CD4-positive, alpha-beta T cell treated with Interleukin-2 at 100 ng/mL for 4 hours (primary cell): ENCODE measurements at regions not wholly inside any gene's neighbourhood (a gene's known extent, or its start where the extent isn't known, plus 50 kb on each side); places are given as distances from the start of the nearest gene placed in this dataset.

ENCODE experiments used
- DNase-seq: peaks from one replicate; pipeline ENCODE4 v3.0.0-alpha.2; 2020; ENCODE audit warnings: low spot score

- DNase-seq: no peak
These were observed 54.0 kb upstream of the PRPS1L1 start for GRCh38 chr7:18081617-18082016.

DNA sequence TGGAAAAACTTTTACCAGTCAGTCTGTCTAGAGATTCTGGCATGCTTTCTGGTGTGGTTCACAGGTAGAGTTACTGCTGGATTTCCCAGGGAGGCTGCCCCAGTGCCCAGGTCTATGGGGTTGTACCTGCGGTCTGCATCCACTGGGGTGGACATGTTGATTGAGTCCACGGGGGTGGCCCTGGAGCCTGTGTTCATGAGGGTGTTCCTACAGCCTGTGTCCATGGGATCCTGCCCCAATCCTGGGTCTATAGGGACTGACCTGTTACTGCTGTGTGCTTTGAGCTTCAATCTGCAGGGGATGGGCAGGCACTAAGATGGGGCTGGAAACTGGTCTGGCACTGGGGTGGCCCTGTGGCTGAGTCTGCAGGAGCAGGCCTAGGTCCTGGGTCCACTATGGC, 54.5 kb upstream of the PRPS1L1 start:
- no peak for DNase-seq

DNA sequence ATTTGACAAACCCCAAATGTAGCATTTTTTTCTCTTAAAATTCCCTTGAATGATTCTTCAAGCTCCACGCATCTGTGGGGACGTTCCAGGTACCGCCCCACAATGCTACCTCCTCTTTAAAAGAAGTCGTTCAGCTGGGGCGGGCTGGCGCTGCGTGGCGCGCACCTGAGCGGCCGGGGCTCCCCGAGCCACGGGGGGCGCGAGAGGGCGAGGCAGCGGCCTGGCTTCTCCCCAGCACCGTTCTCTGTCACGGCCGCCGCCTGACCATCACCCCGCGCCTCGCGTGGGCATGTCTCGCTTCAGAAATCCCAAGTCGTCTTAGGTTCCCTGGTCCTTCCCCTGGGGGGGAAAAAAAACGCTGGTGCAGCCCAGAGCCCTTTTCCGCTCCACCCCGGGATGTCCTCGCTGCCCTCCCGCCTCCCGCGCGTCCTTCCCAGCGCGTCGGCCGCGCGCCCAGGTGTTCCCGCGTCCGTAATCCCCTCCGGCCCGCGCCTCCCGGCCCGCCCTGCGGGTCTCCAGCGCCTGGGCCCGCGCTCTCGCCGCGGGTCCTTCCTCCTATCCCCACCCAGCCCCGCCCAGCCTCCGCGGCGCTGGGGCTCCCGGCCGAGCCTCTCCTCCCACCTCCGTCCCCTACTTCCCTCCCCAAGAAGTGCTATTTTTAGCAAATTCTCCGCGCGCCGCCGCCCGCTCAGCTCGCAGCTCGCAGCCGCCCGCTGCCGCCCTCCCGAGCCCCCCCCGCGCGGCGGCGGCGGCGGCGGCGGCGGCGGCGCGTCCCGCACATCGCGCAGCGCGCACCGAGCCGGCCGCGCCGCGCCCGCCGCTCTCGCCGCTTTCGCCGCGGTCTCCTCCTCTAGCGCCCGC, 58.7 kb upstream of the PRPS1L1 start:
- no peak for DNase-seq

GRCh38 chr7:18087026-18087686, 59.5 kb upstream of the PRPS1L1 start:
- no peak for DNase-seq

DNA sequence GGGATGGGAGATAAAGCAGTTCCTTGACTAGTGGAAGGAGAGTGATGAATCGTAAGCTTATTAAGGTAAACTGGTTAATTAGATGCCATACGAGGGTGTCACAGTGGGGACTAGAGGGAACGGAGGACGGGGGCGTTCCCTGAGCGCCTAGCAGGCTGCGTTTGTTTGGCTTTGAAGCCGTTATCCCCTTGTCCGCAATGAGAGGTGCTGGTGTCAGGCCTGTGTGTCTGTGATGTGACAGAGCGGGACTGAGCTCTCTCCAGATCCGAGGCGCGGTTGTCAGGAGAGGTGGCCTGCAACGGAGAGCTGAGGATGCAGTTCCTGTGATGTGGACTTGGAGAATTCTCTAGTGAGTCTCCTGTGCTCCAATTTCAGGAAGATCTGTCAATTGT, 60.0 kb upstream of the PRPS1L1 start:
- no peak for DNase-seq

- no peak for DNase-seq
These were observed 68.4 kb upstream of the PRPS1L1 start for GRCh38 chr7:18096087-18096486.

DNA sequence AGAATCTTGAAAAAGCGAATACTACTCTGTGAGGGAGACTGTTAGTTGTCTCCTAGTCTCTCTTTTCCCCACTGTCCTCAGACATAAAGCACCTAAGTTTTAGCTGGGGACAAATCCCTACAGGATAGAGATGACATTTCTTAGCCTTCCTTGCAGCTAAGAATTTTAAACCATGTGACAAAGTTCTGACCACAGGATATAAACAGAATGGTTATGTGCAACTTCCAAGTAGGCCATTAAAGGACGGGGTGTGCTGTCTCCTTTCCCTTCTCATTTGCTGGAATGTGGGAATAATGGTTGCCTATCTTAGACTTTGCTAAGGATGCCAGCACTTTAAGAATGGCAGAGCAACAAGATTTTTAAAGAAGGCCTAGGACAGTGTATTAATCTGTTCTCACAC, 74.9 kb upstream of the PRPS1L1 start:
- DNase-seq: no peak

GRCh38 chr7:18103436-18104218, 76.0 kb upstream of the PRPS1L1 start:
- no peak for DNase-seq

GRCh38 chr7:18109762-18110161, 82.1 kb upstream of the PRPS1L1 start:
- no peak for DNase-seq

GRCh38 chr7:18116661-18117060, 89.0 kb upstream of the PRPS1L1 start:
- DNase-seq: no peak

- DNase-seq: no peak
These were observed 89.8 kb upstream of the PRPS1L1 start for GRCh38 chr7:18117482-18117881.

- no peak for DNase-seq
These were observed 92.3 kb upstream of the PRPS1L1 start for GRCh38 chr7:18119985-18120384.

DNA sequence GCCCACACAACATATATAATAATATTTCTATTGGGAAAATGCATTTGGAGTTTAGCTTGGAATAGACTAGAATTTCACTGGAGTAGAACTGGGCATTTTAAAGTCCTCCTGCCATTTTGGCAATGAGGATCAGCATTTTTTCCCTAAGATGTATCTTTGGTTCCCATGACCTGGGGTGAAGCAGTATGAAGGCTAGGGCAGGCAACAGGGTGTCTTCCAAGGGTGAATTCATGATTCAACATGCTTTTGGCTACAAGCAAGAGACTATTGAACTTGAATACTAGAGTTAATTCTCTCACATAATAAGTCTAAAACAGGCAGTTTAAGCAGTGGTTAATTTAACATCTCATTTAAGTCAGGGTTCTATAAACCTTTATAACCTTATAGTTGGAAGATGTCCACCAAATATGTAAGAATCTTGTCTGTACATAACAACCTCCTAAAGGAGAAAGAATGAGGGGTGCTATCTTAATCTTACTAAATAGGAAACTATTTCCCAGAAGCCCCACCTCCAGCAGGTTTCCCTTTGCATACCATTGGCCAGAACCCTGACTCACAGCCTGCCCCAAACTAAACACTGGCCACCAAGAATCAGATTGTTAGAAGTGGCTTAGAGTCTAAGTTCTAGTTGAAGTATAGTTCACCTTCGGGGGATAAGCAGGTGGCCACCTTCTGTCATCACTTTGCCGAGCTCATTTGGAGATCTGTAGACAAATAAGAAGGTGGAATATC, 96.0 kb upstream of the PRPS1L1 start:
- no peak for DNase-seq

- DNase-seq: no peak
These were observed 97.8 kb upstream of the PRPS1L1 start for GRCh38 chr7:18125476-18125875.

DNA sequence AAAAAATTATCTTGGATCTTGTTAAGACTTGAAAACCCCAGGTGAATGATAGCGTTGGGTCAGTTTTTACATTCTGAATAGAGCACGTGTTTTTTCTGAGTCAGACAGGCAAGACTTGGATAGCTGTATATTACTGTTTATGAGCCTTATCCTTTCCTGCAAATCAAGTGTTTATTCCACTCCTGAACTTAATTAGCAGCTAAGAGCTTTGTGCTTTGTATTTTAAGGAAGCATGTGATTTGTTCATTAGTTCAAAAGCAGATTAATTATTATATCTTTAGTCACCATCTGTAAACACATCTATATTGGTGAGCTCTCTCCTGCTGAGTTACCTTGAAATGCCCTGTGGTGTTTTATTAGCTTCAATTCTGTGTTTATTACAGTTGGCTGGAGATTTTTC, 98.6 kb upstream of the PRPS1L1 start:
- no peak for DNase-seq

- no peak for DNase-seq
These were observed 101.2 kb upstream of the PRPS1L1 start for GRCh38 chr7:18128846-18129245.

DNA sequence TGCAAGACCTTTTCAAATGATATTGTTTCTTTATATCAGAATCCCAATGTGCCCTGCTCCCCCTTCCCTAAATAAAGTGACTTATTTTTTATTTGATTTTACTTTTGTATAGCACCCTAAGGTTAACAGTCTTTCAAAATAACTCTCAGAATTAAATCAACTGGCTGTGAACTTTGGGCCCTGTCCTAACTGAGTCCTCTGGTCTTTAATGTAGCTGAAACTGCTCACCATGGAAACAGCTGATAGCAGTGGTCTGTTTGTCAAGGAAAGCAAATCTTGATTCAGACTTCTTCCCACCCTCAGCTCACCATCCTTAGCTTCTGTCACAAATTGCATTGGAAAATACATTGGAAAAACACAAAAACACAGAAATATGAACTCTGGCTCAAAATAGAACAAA, 105.2 kb upstream of the PRPS1L1 start:
- DNase-seq: no peak

DNA sequence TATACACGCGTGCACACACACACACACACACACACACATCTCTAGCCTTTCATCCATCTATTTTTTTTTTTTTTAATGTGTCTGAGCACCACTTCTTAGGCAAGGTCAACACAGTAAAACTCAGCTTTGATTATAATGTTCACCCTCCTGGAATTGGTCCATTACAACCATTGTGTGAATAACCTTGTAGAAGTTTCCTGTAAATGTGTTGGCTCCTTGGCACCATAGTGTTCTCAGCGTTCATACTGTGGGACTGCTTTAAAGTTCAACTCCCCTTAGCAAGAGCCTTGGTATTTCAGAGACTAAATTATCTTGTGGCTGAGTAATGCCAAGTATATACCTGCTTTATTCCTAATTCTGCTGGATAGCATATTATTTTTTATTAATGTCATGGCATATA, 106.3 kb upstream of the PRPS1L1 start:
- no peak for DNase-seq

GRCh38 chr7:18140943-18141342, 113.3 kb upstream of the PRPS1L1 start:
- DNase-seq: no peak

DNA sequence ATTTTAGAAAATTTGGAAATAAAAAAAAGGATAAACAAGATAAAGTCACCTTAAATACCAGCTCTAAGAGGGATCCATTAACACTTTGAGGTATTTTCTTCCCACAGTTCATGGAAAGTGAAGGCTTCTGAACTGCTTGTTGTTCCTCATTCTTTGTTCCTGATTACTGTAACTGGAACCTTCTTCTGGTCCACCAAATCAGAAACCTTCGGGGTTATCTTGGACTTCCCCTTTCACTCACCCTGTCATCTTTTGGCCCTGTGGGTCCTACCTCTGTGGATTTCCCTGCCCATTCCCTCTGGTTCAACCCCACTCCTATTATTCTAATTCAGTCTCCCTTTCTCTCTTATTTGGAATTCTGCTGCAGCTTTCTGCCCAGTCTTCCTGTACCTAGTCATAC, 116.5 kb upstream of the PRPS1L1 start:
- DNase-seq: no peak

DNA sequence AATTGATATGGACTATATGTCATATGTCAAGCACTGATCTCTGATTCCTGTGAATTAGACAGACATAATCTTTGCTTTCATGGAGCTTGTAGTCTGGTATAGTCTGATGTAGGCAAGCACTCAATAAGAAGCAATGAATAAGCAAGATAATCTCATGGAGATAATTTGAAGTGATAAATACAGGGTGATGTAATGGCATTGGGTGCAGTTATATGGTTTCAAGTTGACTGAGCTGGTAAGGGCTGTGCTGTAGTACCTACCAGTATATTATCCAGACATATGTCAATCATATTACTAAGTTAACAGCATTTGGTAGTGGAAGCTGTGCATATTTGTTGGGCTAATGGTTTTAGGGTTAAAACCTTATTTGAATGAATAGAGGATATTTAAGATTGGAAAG, 117.5 kb upstream of the PRPS1L1 start:
- no peak for DNase-seq

DNA sequence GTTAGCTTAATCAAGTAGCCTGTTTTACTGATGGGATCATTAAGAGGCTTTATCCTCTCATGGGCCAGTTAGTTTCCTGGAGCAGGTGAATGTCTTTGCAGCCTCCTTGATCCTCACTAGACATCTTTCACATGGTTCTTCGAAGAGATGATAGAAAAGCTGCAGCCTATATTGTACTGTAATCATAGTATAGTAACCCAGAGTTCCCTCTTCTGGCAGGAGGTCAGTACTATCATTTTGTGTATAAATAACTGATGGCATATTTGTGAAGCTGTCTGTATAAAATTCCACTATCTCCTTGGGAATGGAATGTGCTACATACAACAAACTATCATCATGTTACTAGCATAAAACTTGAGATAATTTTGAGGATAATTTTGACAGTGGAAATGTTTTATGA, 123.8 kb upstream of the PRPS1L1 start:
- DNase-seq: no peak
